Endodermal cell (in vitro differentiated cells): ENCODE measurements at regions not wholly inside any gene's neighbourhood (a gene's known extent, or its start where the extent isn't known, plus 50 kb on each side); places are given as distances from the start of the nearest gene placed in this dataset.

ENCODE experiments used
- DNase-seq: peaks from one replicate; pipeline ENCODE4 v3.0.0-alpha.2; 2017
- H3K27ac ChIP-seq: 2 replicates; pipeline ENCODE4 v1.5.1; 2013; ENCODE audit warnings: mild to moderate bottlenecking, low read depth, low read length, moderate library complexity
- H3K27me3 ChIP-seq: 2 replicates; pipeline ENCODE4 v1.6.1; 2013; ENCODE audit warnings: mild to moderate bottlenecking, low read length, moderate library complexity; ENCODE audit not compliant: insufficient read depth, control insufficient read depth, poor library complexity, severe bottlenecking
- H3K36me3 ChIP-seq: 2 replicates; pipeline ENCODE4 v1.7.0; 2013; ENCODE audit warnings: mild to moderate bottlenecking, low read length, moderate library complexity; ENCODE audit not compliant: control insufficient read depth, insufficient read depth
- H3K4me1 ChIP-seq: one replicate; pipeline ENCODE4 v1.7.0; 2013; ENCODE audit warnings: low read length; ENCODE audit not compliant: control insufficient read depth, insufficient read depth
- H3K4me3 ChIP-seq: 2 replicates; pipeline ENCODE4 v1.5.1; 2013; ENCODE audit warnings: mild to moderate bottlenecking, low read length, moderate library complexity
- H3K9ac ChIP-seq: 2 replicates; pipeline ENCODE4 v1.6.1; 2013; ENCODE audit warnings: mild to moderate bottlenecking, low read length, moderate library complexity; ENCODE audit not compliant: poor library complexity, severe bottlenecking; ENCODE audit errors: extremely low read depth
- H3K9me3 ChIP-seq: 2 replicates; pipeline ENCODE4 v1.6.1; 2013; ENCODE audit warnings: mild to moderate bottlenecking, low read length, moderate library complexity; ENCODE audit not compliant: control insufficient read depth
- H3K27ac Mint-ChIP-seq: 2 replicates; pipeline ENCODE4 v1.8.0; 2020; ENCODE audit warnings: mixed read lengths
- H3K27me3 Mint-ChIP-seq: 2 replicates; pipeline ENCODE4 v1.8.0; 2021; ENCODE audit warnings: mild to moderate bottlenecking, mixed read lengths; ENCODE audit not compliant: insufficient read depth
- H3K36me3 Mint-ChIP-seq: 2 replicates; pipeline ENCODE4 v1.8.0; 2020; ENCODE audit warnings: low read depth, mixed read lengths
- H3K4me1 Mint-ChIP-seq: 2 replicates; pipeline ENCODE4 v1.8.0; 2020; ENCODE audit warnings: mixed read lengths
- H3K4me3 Mint-ChIP-seq: 2 replicates; pipeline ENCODE4 v1.8.0; 2020; ENCODE audit warnings: mild to moderate bottlenecking, moderate library complexity, mixed read lengths
- H3K9me3 Mint-ChIP-seq: 2 replicates; pipeline ENCODE4 v1.8.0; 2020; ENCODE audit warnings: mild to moderate bottlenecking, mixed read lengths
- CTCF ChIP-seq: fragments of 200-600 bp; sonication (generic); conservative IDR thresholded peaks from 2 replicates; pipeline ENCODE4 v1.5.0; 2021; ENCODE audit warnings: antibody characterized with exemption, mild to moderate bottlenecking
- WGBS, 2 experiments: methylation state at CpG; one replicate each; pipeline versions ENCODE4 v1.1.5 to v1.1.7; 2013; ENCODE audit warnings: missing lambda C conversion rate in 2 of 2, mixed read lengths in 1 of 2; ENCODE audit not compliant: insufficient coverage in 1 of 2, insufficient read length in 1 of 2; 5-methylcytosine and 5-hydroxymethylcytosine counted together

- Histone ChIP-seq H3K36me3 (peaks cover 55% of the 10 kb centered on the region), H3K9ac (peak overlapping the region; percentile 29), H3K4me1 (peaks cover 27% of the 10 kb centered on the region), H3K4me3 (no peak overlapping the region), H3K27ac (peak overlapping the region; percentile 0), H3K9me3 (no peaks in the 10 kb centered on the region), H3K27me3 (no peaks in the 10 kb centered on the region)
- 56 to 67% methylated on average over 1 to 2 of the region's 2 CpGs for WGBS, 2 experiments
- H3K4me1 Mint-ChIP-seq, result peaks cover 73% of the 10 kb centered on the region
- H3K27me3 Mint-ChIP-seq, result no peaks in the 10 kb centered on the region
- peak; percentile 75 for DNase-seq
- peak overlapping the region; percentile 7 for H3K4me3 Mint-ChIP-seq
- H3K36me3 Mint-ChIP-seq, result peaks cover 49% of the 10 kb centered on the region
- H3K27ac Mint-ChIP-seq, result peak overlapping the region; percentile 81
- H3K9me3 Mint-ChIP-seq, result no peaks in the 10 kb centered on the region
- no peak for TF ChIP-seq CTCF
Measured at GRCh38 chr12:22925623-22926022, 300.7 kb downstream of the ETNK1 start.

GRCh38 chr12:22932431-22932830, 307.5 kb downstream of the ETNK1 start:
- no peaks in the 10 kb centered on the region for H3K27me3 ChIP-seq
- H3K9ac ChIP-seq, result no peak overlapping the region
- Mint-ChIP-seq H3K27ac (no peak overlapping the region), H3K36me3 (peaks cover 70% of the 10 kb centered on the region), H3K27me3 (no peaks in the 10 kb centered on the region), H3K4me3 (no peak overlapping the region), H3K9me3 (no peaks in the 10 kb centered on the region), H3K4me1 (peaks cover 13% of the 10 kb centered on the region)
- H3K4me3 ChIP-seq, result no peak overlapping the region
- no peak for DNase-seq
- H3K27ac ChIP-seq, result no peak overlapping the region
- H3K9me3 ChIP-seq, result peaks cover 8% of the 10 kb centered on the region
- H3K4me1 ChIP-seq, result no peaks in the 10 kb centered on the region
- WGBS, 2 experiments, result 80% methylated on average over 1 of the region's 1 CpG; no CpG with 5 or more reads in 1 of the 2 experiments
- no peak for TF ChIP-seq CTCF
- H3K36me3 ChIP-seq, result peaks cover 77% of the 10 kb centered on the region

GRCh38 chr12:22935090-22935489, 310.1 kb downstream of the ETNK1 start:
- no peak overlapping the region for H3K4me3 Mint-ChIP-seq
- no peak overlapping the region for H3K27ac ChIP-seq
- no peak overlapping the region for H3K9ac ChIP-seq
- no peak overlapping the region for H3K4me3 ChIP-seq
- peaks cover 78% of the 10 kb centered on the region for H3K36me3 Mint-ChIP-seq
- no peaks in the 10 kb centered on the region for H3K4me1 ChIP-seq
- peak; percentile 62 for DNase-seq
- TF ChIP-seq CTCF, result peak; percentile 29
- no peaks in the 10 kb centered on the region for H3K27me3 Mint-ChIP-seq
- WGBS, 2 experiments, result 90% methylated on average over 2 to 12 of the region's 12 CpGs
- peaks cover 79% of the 10 kb centered on the region for H3K36me3 ChIP-seq
- H3K9me3 Mint-ChIP-seq, result peaks cover 10% of the 10 kb centered on the region
- peaks cover 25% of the 10 kb centered on the region for H3K9me3 ChIP-seq
- peaks cover 2% of the 10 kb centered on the region for H3K4me1 Mint-ChIP-seq
- H3K27me3 ChIP-seq, result no peaks in the 10 kb centered on the region
- H3K27ac Mint-ChIP-seq, result peak overlapping the region; percentile 3
